SK-MEL-5 (cell line): ENCODE measurements at regions not wholly inside any gene's neighbourhood (a gene's known extent, or its start where the extent isn't known, plus 50 kb on each side); places are given as distances from the start of the nearest gene placed in this dataset.
A peak's percentile ranks its signal among the peaks of the same experiment; 100 is the strongest.
"Not testable (repeated sequence)": the region's sequence is repeated elsewhere in the genome, so short reads cannot be mapped to it uniquely, and the experiment has no call there.

Source experiments
- DNase-seq: peaks from one replicate; pipeline ENCODE4 v3.0.0-alpha.2; 2016; ENCODE audit warnings: low read depth, low spot score
- in situ Hi-C: cut with HindIII; loops from 2 replicates; pipeline ENCODE4 v1.10.0; 2016; ENCODE audit warnings: low sequenced_read_pairs, high pct_unique_total_duplicates, low pct_unique_long_range_greater_than_20kb

DNA sequence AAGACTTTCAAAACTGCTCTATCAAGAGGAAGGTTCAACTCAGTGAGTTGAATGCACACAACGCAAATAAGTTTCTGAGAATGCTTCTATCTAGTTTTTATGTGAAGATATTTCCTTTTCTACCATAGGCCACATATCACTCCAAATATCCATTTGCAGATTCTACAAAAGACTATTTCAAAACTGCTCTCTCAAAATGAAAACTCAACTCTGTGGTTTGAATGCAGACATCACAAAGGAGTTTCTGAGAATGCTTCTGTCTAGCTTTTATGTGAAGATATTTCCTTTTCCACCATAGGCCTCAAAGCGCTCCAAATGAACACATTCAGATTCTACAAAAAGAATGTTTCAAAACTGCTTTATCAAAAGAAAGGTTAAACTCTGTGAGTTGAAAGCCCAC is 1093.1 kb upstream of the DEFB115 start:
- DNase-seq, in situ Hi-C loops: not testable (repeated sequence)

- DNase-seq: no peak
- in situ Hi-C loops: no loop called here
Observed at GRCh38 chr20:30167540-30167939, 1089.9 kb upstream of the DEFB115 start.

DNA sequence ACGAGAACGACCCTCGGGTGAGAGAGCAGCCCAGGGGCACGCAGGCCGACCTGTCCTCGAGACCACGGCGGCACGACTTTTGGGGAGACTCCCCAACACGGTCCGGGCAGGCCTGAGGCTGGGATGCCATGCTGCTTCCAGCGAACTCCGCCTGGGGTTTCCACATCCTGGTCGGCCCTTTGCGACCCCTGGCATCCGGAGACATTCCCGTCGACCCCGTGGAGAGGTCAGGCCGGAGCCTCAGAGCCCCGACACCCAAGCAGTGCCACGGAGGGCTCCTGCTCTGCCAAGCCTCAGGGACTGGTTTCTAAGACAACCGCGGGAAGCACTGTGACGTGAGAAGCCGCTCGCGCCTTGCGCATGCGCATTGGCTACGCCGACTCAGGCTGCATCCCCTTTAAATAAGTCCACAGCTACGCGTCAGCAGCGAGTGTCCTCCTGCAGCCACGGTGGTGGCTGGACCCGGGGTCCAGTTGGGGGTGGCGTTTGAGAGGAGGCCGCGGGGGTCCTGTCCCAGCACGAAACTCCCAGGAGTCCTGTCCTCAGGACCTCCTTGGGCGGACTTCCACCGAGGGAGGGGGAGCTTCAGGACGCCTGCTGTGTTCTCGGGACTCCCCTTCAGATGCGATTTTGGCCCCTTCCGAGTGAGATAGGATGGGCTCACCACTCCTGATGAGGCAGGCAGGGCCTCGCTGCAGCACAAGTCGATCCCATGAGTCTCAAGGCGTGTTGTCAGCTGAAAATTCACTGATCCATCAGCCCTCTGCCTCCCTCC is 1089.3 kb upstream of the DEFB115 start:
- in situ Hi-C loops: no loop called here
- no peak for DNase-seq

DNA sequence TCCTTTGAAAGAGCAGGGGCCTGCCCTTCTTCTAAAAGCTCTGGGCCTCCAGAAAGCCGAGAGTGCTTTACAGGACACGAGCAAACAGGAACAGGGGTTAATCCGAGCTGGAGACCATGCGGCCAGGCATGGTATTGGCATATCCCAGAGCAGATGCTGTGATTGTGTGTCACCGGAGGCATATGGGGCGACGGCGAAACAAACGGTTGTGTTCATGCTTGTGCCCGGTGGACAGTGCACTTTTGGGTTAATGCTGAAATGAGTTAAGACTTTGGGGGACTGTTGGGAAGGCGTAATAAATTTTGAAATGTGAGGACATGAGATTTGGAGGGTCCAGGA is 1088.7 kb upstream of the DEFB115 start:
- no peak for DNase-seq
- in situ Hi-C loops: no loop called here

GRCh38 chr20:30175681-30176080 is 1081.8 kb upstream of the DEFB115 start:
- in situ Hi-C loops: no loop called here
- DNase-seq: no peak

- DNase-seq, in situ Hi-C loops: not testable (repeated sequence)
Observed at GRCh38 chr20:30183124-30183523, 1074.3 kb upstream of the DEFB115 start.

DNA sequence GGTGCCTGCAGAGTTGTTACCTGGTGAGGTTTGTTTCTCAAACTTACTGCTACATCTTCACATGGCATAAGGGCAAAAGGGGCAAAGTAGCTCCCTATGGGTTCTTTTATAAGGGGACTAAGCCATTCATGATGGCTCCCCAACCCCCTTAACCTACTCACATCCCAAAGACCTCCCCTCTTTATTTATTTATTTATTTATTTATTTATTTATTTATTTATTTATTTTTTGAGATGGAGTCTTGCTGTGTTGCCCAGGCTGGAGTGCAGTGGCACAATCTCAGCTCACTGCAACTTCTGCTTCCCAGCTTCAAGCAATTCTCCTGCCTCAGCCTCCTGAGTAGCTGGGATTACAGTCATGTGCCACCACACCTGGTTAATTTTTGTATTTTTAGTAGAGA is 1065.7 kb upstream of the DEFB115 start:
- DNase-seq, in situ Hi-C loops: not testable (repeated sequence)

DNA sequence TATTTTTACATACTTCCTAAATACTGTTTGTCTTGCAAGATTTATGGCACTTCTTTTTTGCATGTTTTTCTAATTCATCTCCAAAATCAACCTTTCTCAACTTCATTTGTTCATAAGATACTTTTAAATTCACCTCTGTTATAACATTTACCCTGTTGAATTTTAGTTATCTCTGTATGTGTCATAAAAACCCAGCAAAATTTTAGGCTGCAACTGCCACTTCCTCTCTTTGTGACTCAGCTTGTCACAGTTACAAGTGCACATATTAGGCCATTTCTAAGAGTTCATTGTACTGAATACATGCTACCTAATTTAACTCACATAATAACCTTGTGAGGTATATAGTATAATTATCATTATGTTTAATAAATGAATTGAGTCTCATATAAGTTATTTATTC is 1023.0 kb upstream of the DEFB115 start:
- in situ Hi-C loops: not testable (repeated sequence)

GRCh38 chr20:30275073-30275472 is 982.4 kb upstream of the DEFB115 start:
- DNase-seq, in situ Hi-C loops: not testable (repeated sequence)

More for the DNA sequence above, 1023.0 kb upstream of the DEFB115 start:
- not testable (repeated sequence) for DNase-seq

DNA sequence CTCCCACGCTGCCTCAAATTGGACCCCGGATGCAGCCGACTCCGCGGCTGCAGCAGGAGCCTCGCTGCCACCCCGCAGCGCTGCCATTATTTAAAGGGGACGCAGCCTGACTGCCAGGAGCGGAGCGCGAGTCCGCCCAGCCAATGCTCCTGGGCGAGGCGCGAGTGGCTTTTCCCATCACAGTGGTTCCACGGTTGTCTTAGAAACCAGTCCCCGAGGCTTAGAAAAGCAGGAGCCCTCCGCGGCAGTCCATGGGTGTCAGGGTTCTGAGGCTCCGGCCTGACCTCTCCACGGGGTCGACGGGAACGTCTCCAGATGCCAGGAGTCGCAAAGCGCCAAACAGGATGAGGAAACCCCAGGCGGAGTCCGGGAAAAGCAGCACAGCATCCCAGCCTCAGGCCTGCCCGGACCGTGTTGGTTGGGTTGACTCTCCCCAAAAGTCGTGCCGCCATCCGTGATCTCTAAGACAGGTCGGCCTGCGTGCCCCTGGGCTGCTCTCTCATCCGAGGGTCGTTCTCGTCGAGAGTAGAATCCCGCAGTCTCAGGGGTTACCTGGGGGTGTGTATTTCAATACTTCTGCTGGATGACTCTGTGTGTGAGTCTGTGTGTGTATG is 975.8 kb upstream of the DEFB115 start:
- in situ Hi-C loops: no loop called here

DNA sequence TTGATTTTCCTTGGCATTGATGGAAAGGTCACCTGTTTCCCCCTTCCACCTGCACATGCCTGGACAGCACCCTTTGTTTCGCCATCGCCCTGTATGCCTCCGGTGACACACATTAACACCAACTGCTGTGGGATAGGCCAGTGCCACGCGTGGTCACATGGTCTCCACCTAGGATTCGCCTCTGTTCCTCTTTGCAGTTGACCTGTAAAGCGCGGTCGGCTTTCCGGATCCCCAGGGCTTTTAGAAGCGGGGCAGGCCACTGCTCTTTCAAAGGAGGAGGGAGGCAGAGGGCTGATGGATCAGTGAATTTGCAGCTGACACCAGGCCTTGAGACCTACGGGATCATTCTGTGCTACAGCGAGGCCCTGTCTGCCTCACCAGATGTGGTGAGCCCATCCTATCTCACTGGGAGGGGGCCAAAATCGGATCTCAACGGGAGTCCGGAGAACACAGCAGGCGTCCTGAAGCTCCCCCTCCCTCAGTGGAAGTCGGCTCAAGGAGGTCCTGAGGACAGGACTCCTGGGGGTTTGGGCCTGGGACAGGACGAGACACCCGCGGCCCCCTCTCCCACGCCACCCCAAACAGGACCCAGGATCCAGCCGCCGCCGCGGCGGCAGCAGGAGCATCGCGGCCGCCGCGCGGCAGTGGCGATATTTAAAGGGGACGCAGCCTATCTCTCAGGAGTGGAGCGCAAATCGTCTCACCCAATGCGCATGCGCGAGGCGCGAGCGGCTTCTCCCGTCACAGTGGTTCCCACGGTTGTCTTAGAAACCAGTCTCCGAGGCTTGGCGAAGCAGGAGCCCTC is 973.8 kb upstream of the DEFB115 start:
- in situ Hi-C loops: not testable (repeated sequence)
- peak; percentile 85 for DNase-seq

More for the DNA sequence above, 975.8 kb upstream of the DEFB115 start:
- no peak for DNase-seq

- no peak for DNase-seq
- in situ Hi-C loops: no loop called here
Observed at GRCh38 chr20:30284281-30284905, 973.1 kb upstream of the DEFB115 start.

DNA sequence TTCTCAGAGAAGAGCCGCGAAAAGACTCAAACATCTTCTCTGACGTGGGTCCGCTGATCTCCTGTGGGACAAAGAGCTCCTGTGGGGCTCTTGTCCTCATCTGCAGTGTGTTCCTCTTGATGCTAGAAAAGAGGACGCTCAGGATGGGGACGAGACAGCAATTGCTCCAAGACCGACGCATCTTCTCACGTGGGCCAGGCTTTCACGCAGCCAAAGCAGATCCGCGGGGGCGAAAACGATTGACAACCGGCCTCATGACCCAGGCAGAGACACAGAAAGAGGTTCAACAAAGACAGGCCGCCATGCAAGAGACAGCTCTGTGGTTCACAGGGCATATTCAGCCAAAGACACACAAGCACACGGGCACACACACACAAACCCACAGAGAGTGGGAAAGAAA is 971.8 kb upstream of the DEFB115 start:
- DNase-seq: no peak
- in situ Hi-C loops: no loop called here

DNA sequence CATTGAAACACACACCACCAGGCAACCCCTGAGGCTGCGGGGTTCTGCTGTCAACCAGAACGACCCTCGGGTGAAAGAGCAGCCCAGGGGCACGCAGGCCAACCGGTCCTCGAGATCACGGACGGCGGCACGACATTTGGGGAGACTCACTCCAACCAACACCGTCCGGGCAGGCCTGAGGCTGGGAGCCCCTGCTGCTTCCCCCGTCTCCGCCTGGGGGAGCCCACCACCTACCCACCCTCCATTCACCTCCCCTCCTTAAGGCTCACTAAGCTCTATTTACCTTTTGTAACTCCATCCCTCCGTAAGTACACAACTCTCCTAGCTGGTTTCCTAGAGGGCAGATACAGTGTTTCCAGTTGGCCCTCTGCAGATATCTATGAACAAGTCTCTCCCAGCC is 971.3 kb upstream of the DEFB115 start:
- no peak for DNase-seq
- in situ Hi-C loops: no loop called here

GRCh38 chr20:30287459-30287858 is 970.0 kb upstream of the DEFB115 start:
- in situ Hi-C loops, DNase-seq: not testable (repeated sequence)

GRCh38 chr20:30288346-30288745 is 969.1 kb upstream of the DEFB115 start:
- DNase-seq: no peak
- in situ Hi-C loops: no loop called here

DNA sequence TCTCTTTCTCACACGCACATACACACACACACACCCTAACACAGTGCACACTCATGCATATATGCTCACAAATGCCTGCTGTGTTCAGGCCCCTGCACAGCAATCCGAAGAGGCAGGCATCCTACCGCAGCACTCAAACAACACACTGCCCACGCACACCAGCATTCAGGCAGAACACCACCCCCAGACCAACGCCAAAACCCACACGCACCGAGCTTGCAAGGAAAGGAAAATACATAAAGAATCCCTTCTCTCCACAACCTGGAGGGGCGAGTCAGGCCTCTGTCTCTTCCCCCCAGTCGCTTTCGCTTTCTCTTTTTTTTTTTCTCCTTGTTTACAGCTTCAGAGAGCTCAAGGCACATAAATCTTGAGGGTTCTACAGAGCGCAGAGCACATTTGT is 968.4 kb upstream of the DEFB115 start:
- in situ Hi-C loops, DNase-seq: not testable (repeated sequence)

DNA sequence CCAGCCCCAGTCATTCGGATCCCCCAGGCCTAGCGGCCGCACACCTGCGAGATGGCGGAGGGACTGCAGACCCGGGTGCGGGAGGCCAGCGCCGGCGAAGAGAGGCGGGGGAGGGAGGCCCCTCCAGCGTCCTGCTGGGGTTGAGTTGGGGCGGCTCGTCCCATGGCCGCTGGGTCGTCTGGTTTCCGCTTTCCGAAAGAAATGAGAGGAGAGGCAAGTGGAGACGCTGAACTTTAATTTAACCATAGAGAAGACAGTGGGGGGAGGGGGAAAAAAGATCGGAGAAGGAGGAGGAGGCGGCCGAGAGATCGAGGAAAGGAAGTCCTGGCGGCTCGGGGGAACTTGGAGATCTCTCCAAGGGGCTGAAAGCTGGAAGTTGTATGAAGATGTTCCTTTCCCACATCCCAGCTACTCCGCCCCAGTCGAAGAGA is 967.7 kb upstream of the DEFB115 start:
- DNase-seq, in situ Hi-C loops: not testable (repeated sequence)
